ENCODE measurements at regions not wholly inside any gene's neighbourhood (a gene's known extent, or its start where the extent isn't known, plus 50 kb on each side); places are given as distances from the start of the nearest gene placed in this dataset.
"Not testable (repeated sequence)": the region's sequence is repeated elsewhere in the genome, so short reads cannot be mapped to it uniquely, and the experiment has no call there.

DNA sequence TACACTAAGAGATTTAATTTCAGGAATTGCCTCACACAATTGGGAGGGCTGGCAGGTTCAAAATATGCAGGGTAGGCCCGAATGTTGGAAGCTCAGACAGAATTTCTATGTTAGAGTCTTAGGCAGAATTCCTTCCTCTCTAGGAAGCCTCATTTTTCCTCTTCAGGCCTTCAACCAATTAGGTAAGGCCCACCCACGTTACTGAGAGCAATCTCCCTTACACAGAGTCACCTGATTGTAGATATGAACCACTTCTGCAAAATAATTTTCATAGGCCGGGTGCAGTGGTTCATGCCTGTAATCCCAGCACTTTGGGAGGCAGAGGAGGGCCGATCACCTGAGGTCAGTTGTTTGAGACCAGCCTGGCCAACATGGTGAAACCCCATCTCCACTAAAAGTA, 50.2 kb upstream of the HIVEP1 start:
- no peak for DNase-seq (ENCODE audit: low spot score)

- no peak for DNase-seq (ENCODE audit: low spot score)
Observed at GRCh38 chr6:11960909-11961779, 51.0 kb upstream of the HIVEP1 start.

GRCh38 chr6:11956781-11957180, 55.3 kb upstream of the HIVEP1 start:
- DNase-seq (ENCODE audit: low spot score): no peak

- no peak for DNase-seq (ENCODE audit: low spot score)
Observed at GRCh38 chr6:11953641-11954040, 58.5 kb upstream of the HIVEP1 start.

DNA sequence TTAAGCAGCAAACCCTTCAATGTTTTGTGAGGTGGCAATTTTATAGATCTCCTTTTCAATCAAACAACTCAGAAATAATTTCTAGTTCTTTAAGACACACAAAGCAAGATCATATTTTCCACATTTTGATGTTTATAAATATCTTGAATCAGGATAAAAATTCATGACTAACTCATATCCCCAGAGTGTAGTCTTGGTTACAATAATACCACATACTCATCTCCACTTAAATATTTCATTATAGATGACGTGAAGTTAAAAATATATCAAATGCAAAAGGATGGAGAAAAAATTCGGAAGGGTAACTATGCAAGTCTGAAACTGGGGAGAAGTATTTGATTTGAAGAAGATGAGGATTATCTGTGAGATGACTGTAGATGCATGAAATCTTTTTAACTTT, 59.8 kb upstream of the HIVEP1 start:
- DNase-seq (ENCODE audit: low spot score): no peak

GRCh38 chr6:11951868-11952267, 60.2 kb upstream of the HIVEP1 start:
- no peak for DNase-seq (ENCODE audit: low spot score)

GRCh38 chr6:11950109-11950508, 62.0 kb upstream of the HIVEP1 start:
- DNase-seq (ENCODE audit: low spot score): no peak

DNA sequence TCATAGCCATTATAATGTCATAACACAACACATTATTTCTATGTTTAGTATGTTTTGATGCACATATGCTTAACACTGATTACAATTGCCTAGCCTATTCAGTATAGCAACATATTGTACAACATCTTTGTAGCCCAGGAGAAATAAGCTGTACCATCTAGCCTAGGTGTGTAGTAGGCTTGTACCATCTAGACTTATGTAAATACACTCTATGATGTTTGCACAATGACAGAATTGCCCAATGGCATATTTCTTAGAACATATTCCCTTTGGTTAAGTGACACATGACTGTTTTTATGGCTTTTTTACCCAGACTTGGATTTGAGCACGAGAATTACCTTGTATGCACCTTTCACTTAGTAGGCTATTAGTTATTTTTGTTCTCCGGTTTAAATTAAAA, 64.5 kb upstream of the HIVEP1 start:
- no peak for DNase-seq (ENCODE audit: low spot score)

- no peak for DNase-seq (ENCODE audit: low spot score)
Observed at GRCh38 chr6:11947063-11947462, 65.0 kb upstream of the HIVEP1 start.

DNA sequence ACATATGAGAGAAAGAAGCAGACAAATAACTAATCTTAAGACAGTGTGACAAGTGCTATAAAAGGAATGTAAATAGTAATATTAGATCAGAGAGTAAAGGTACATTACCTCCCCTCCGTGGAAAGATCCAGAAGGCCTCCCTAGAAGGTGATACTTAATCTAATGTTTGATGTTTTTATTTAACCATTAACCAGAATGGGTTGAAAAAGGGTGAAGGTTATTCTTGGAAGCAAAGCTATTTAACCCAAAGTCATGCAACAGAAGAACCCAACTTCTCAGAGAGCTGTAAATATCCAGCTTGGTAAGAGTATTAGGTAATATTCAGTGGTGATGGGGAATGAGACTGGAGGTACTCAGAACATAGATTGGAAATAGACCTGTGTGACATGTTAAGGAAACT, 68.0 kb upstream of the HIVEP1 start:
- DNase-seq (ENCODE audit: low spot score): no peak

- no peak for DNase-seq (ENCODE audit: low spot score)
Observed at GRCh38 chr6:11943060-11943459, 69.1 kb upstream of the HIVEP1 start.

- DNase-seq (ENCODE audit: low spot score): no peak
Observed at GRCh38 chr6:11942185-11942864, 69.8 kb upstream of the HIVEP1 start.

GRCh38 chr6:11940532-11941166, 71.5 kb upstream of the HIVEP1 start:
- not testable (repeated sequence) for DNase-seq (ENCODE audit: low spot score)

- DNase-seq (ENCODE audit: low spot score): no peak
Observed at GRCh38 chr6:11938285-11938890, 73.7 kb upstream of the HIVEP1 start.

GRCh38 chr6:11934638-11935037, 77.5 kb upstream of the HIVEP1 start:
- no peak for DNase-seq (ENCODE audit: low spot score)

GRCh38 chr6:11932892-11933291, 79.2 kb upstream of the HIVEP1 start:
- not testable (repeated sequence) for DNase-seq (ENCODE audit: low spot score)

GRCh38 chr6:11931296-11932035, 80.6 kb upstream of the HIVEP1 start:
- no peak for DNase-seq (ENCODE audit: low spot score)

DNA sequence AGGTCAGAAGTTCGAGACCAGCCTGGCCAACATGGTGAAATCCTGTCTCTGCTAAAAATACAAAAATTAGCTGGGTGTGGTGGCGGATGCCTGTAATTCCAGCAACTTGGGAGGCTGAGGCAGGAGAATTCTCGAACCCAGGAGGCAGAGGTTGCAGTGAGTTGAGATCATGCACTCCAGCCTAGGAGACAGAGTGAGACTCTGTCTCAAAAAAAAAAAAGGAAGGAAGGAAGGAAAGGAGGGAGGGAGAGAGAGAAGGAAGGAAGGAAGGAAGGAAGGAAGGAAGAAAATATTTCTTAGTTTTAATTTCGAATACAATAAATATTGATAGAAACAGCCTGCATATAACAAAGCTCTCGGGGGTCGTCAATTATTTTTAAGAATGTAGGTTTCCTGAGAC, 81.3 kb upstream of the HIVEP1 start:
- DNase-seq (ENCODE audit: low spot score): not testable (repeated sequence)

GRCh38 chr6:11930240-11930639, 81.9 kb upstream of the HIVEP1 start:
- DNase-seq (ENCODE audit: low spot score): no peak

GRCh38 chr6:11929241-11929835, 82.8 kb upstream of the HIVEP1 start:
- no peak for DNase-seq (ENCODE audit: low spot score)

DNA sequence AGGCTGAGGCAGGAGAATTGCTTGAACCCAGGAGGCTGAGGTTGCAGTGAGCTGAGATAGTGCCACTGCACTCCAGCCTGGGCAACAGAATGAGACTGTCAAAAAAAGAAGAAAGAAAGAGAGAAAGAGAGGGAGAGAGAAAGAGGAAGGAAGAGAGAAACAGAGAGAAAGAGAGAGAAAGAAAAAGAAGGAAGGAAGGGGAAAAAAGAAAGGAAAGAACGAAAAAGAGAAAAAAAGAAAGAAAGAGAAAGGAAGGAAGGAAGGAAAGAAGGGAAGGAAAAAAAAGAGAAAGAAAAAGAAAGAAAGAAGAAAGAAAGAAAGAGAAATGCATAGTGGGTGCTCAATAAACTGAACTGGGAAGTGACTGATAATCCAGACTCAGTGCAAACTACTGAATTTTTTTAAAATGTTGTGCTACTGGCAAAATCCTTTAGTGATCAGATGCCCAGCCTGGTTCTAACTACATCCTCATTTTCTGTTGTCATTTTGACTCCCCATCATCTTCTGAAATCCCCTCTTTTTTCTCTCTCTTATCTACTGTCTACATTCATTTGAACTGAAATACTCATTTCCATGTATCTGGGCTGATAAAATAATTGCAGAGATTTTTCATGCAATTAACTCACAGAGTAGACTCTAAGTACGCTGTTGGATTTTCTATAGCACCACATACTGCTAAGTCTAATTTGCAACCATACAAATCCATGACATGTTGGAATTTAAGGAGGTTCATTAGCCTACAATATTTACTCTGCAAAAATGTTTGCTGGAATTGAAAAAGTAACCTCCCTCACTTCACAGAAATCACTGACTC, 85.3 kb upstream of the HIVEP1 start:
- DNase-seq (ENCODE audit: low spot score): no peak
